ENCODE measurements at regions not wholly inside any gene's neighbourhood (a gene's known extent, or its start where the extent isn't known, plus 50 kb on each side); places are given as distances from the start of the nearest gene placed in this dataset.

DNA sequence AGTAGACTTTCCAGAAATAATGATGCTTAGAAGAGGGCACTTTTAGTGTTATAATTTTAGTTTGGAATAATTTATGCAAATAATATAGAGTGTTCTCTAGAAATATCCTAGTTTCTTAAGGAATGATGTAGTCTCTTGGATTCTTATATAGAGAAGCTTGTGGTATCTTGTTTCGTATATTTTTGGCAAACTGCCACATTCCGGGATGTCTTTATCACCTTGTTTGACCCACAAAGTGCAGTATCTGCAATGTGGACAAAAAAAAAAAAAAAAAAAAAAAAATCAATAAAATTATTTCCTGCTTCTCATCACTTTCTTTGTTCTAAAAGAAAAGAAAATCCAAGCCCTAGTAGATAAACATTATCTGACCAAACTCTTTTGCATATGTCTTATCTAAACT, 1577.7 kb upstream of the TENM3 start:
- Mint-ChIP-seq H3K4me1 (ENCODE audit: low read depth) (no peaks in the 10 kb centered on the region), H3K36me3 (ENCODE audit: low read depth) (no peaks in the 10 kb centered on the region), H3K4me3 (ENCODE audit: low read depth) (no peak overlapping the region), H3K27ac (no peak overlapping the region), H3K9me3 (no peaks in the 10 kb centered on the region), H3K27me3 (ENCODE audit: low read depth) (no peaks in the 10 kb centered on the region)
- intact Hi-C loops (cut with micrococcal nuclease): loop anchor here (10.0 kb wide), 1 partner anchor 859 kb away; no protein-coding TSS in a partner anchor
- DNase-seq (ENCODE audit: low spot score): no peak

DNA sequence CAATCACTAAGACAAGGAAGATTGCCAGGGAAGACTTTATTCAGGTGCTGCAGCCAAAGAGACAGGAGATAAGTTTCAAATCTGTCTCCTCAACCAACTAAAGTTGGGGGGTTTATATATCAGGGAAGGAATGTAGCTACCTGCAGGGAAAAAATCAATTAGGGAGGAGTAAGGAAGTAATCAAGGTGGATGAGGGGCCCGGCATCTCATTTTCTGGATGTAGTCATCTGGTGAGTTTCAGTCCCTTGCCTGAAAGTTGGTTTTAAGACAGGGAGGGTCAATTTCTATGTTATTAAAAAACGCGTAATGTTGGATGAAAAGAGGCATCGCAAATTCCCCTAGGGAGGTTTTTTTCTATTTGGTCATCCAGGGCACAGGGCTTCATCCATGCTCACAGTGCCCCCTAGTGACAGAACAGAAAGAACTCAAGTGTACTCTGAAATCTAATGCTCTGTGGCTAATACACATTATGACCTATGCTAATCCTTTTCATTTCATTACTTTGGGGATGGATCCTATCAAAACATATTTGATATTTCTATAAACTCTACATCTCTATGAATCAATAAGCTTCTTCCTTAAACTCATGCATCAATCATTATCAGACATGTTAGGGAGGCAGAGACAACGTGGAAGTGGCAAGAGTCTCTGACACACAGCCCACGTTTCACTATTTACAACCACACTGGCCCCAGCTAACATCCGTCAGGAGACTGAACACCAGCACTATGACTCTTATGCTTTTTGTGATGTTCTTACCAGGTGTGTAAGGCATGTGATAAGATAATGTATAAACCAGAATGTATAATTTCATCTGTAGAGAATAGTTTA, 1577.0 kb upstream of the TENM3 start:
- intact Hi-C loops (cut with micrococcal nuclease): loop anchor here (10.0 kb wide), 1 partner anchor 859 kb away; no protein-coding TSS in a partner anchor
- Mint-ChIP-seq H3K4me1 (ENCODE audit: low read depth) (no peaks in the 10 kb centered on the region), H3K36me3 (ENCODE audit: low read depth) (no peaks in the 10 kb centered on the region), H3K27ac (no peak overlapping the region), H3K27me3 (ENCODE audit: low read depth) (no peaks in the 10 kb centered on the region), H3K9me3 (no peaks in the 10 kb centered on the region), H3K4me3 (ENCODE audit: low read depth) (no peak overlapping the region)
- DNase-seq (ENCODE audit: low spot score): no peak

DNA sequence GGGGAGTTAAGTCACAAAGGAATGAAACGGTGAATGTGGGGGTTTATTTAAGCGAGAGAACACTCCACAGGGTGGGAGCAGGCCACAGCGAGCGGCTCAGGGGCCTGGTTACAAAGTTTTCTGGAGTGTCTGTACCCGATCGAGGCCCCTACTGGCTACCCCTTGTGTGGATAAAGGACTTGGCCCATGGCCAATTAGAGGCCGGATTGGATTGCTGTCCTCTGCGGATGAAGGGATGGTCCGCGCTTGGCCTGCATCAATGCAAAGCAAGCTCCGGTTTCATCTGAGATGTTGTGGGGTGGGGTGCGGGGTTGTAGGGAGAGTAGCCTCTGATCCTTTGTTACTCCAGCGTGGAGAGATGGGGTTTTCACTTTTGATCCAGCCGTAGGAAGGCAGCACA, 1574.5 kb upstream of the TENM3 start:
- Mint-ChIP-seq H3K27ac (no peak overlapping the region), H3K9me3 (no peaks in the 10 kb centered on the region), H3K27me3 (ENCODE audit: low read depth) (no peaks in the 10 kb centered on the region), H3K36me3 (ENCODE audit: low read depth) (no peaks in the 10 kb centered on the region), H3K4me1 (ENCODE audit: low read depth) (no peaks in the 10 kb centered on the region), H3K4me3 (ENCODE audit: low read depth) (no peak overlapping the region)
- no peak for DNase-seq (ENCODE audit: low spot score)
- intact Hi-C loops (cut with micrococcal nuclease): loop anchor here (10.0 kb wide), 1 partner anchor 856 kb away; no protein-coding TSS in a partner anchor

- Mint-ChIP-seq H3K4me1 (ENCODE audit: low read depth) (no peaks in the 10 kb centered on the region), H3K9me3 (no peaks in the 10 kb centered on the region), H3K36me3 (ENCODE audit: low read depth) (no peaks in the 10 kb centered on the region), H3K27ac (no peak overlapping the region), H3K4me3 (ENCODE audit: low read depth) (no peak overlapping the region), H3K27me3 (ENCODE audit: low read depth) (no peaks in the 10 kb centered on the region)
- no peak for DNase-seq (ENCODE audit: low spot score)
- intact Hi-C loops (cut with micrococcal nuclease): loop anchor here (10.0 kb wide), 1 partner anchor 855 kb away; no protein-coding TSS in a partner anchor
Measured at GRCh38 chr4:180669680-180670079, 1573.5 kb upstream of the TENM3 start.

GRCh38 chr4:180674619-180675358, 1568.4 kb upstream of the TENM3 start:
- Mint-ChIP-seq H3K36me3 (ENCODE audit: low read depth) (no peaks in the 10 kb centered on the region), H3K27ac (no peak overlapping the region), H3K9me3 (no peaks in the 10 kb centered on the region), H3K4me1 (ENCODE audit: low read depth) (no peaks in the 10 kb centered on the region), H3K4me3 (ENCODE audit: low read depth) (no peak overlapping the region), H3K27me3 (ENCODE audit: low read depth) (no peaks in the 10 kb centered on the region)
- DNase-seq (ENCODE audit: low spot score): no peak
- intact Hi-C loops (cut with micrococcal nuclease): no loop called here

GRCh38 chr4:180675359-180675650, 1567.9 kb upstream of the TENM3 start:
- no peak overlapping the region for H3K4me3 Mint-ChIP-seq (ENCODE audit: low read depth)
- no peak overlapping the region for H3K27ac Mint-ChIP-seq
- H3K27me3 Mint-ChIP-seq (ENCODE audit: low read depth): no peaks in the 10 kb centered on the region
- DNase-seq (ENCODE audit: low spot score): no peak
- H3K36me3 Mint-ChIP-seq (ENCODE audit: low read depth): no peaks in the 10 kb centered on the region
- no peaks in the 10 kb centered on the region for H3K9me3 Mint-ChIP-seq
- no peaks in the 10 kb centered on the region for H3K4me1 Mint-ChIP-seq (ENCODE audit: low read depth)
- intact Hi-C loops (cut with micrococcal nuclease): no loop called here

DNA sequence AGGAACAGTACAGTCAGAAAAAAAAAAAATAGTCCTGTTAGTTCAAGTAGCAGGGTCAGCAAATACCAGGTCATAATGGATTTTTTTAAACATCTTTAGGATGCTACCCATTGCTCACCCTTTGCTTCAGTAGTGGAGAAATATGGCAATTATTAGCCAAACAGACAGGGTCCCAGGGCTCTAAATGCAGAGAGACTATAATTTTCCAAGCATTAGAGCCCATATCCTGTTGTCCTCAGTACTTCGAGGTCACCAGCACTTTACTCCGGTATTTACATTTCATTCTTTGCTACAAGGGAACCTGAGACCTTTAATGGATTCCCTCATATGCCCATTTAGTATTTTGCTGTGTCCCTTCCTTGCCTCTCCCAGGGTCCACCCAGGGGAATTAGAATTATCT, 1562.9 kb upstream of the TENM3 start:
- Mint-ChIP-seq H3K4me1 (ENCODE audit: low read depth) (no peaks in the 10 kb centered on the region), H3K36me3 (ENCODE audit: low read depth) (no peaks in the 10 kb centered on the region), H3K4me3 (ENCODE audit: low read depth) (no peak overlapping the region), H3K27ac (no peak overlapping the region), H3K27me3 (ENCODE audit: low read depth) (no peaks in the 10 kb centered on the region), H3K9me3 (no peaks in the 10 kb centered on the region)
- DNase-seq (ENCODE audit: low spot score): no peak
- intact Hi-C loops (cut with micrococcal nuclease): no loop called here

GRCh38 chr4:180682776-180683175, 1560.4 kb upstream of the TENM3 start:
- H3K4me3 Mint-ChIP-seq (ENCODE audit: low read depth): no peak overlapping the region
- intact Hi-C loops (cut with micrococcal nuclease): no loop called here
- no peaks in the 10 kb centered on the region for H3K9me3 Mint-ChIP-seq

DNA sequence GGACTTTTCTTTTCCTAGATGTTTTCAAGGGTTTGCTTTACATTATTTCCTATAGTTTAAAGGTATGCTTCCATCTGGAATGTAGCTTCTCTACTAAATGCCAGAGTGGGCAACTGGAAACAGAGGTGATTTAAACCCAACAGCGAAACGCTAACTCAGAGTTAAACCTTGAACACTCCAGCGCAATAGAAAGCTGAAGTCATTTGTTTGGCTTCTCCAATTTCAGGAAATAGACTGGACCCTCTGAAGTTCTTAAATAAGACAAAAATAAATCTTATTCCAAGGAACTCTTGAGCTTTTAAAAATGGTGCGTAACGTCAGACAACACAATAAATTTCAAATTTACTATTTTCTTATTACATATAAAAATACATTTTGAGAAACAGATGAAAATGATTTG, 1560.0 kb upstream of the TENM3 start:
- Mint-ChIP-seq H3K27me3 (ENCODE audit: low read depth) (no peaks in the 10 kb centered on the region), H3K9me3 (no peaks in the 10 kb centered on the region), H3K27ac (no peak overlapping the region), H3K4me3 (ENCODE audit: low read depth) (no peak overlapping the region), H3K4me1 (ENCODE audit: low read depth) (no peaks in the 10 kb centered on the region), H3K36me3 (ENCODE audit: low read depth) (no peaks in the 10 kb centered on the region)
- no peak for DNase-seq (ENCODE audit: low spot score)
- intact Hi-C loops (cut with micrococcal nuclease): no loop called here

More at GRCh38 chr4:180682776-180683175, 1560.4 kb upstream of the TENM3 start:
- Mint-ChIP-seq H3K36me3 (ENCODE audit: low read depth) (no peaks in the 10 kb centered on the region), H3K4me1 (ENCODE audit: low read depth) (no peaks in the 10 kb centered on the region), H3K27me3 (ENCODE audit: low read depth) (no peaks in the 10 kb centered on the region), H3K27ac (no peak overlapping the region)
- no peak for DNase-seq (ENCODE audit: low spot score)

GRCh38 chr4:180688480-180688879, 1554.7 kb upstream of the TENM3 start:
- intact Hi-C loops (cut with micrococcal nuclease): no loop called here
- no peak for DNase-seq (ENCODE audit: low spot score)
- H3K4me1 Mint-ChIP-seq (ENCODE audit: low read depth): no peaks in the 10 kb centered on the region
- H3K36me3 Mint-ChIP-seq (ENCODE audit: low read depth): no peaks in the 10 kb centered on the region
- no peak overlapping the region for H3K4me3 Mint-ChIP-seq (ENCODE audit: low read depth)
- no peaks in the 10 kb centered on the region for H3K27me3 Mint-ChIP-seq (ENCODE audit: low read depth)
- H3K27ac Mint-ChIP-seq: no peak overlapping the region
- no peaks in the 10 kb centered on the region for H3K9me3 Mint-ChIP-seq

- Mint-ChIP-seq H3K4me1 (ENCODE audit: low read depth) (no peaks in the 10 kb centered on the region), H3K27ac (no peak overlapping the region), H3K9me3 (peaks cover 10% of the 10 kb centered on the region), H3K4me3 (ENCODE audit: low read depth) (no peak overlapping the region), H3K36me3 (ENCODE audit: low read depth) (no peaks in the 10 kb centered on the region), H3K27me3 (ENCODE audit: low read depth) (no peaks in the 10 kb centered on the region)
- intact Hi-C loops (cut with micrococcal nuclease): no loop called here
- DNase-seq (ENCODE audit: low spot score): no peak
Measured at GRCh38 chr4:180694875-180695274, 1548.3 kb upstream of the TENM3 start.

GRCh38 chr4:180695851-180696250, 1547.4 kb upstream of the TENM3 start:
- Mint-ChIP-seq H3K4me1 (ENCODE audit: low read depth) (no peaks in the 10 kb centered on the region), H3K36me3 (ENCODE audit: low read depth) (no peaks in the 10 kb centered on the region), H3K27ac (no peak overlapping the region), H3K4me3 (ENCODE audit: low read depth) (no peak overlapping the region), H3K27me3 (ENCODE audit: low read depth) (no peaks in the 10 kb centered on the region), H3K9me3 (peaks cover 10% of the 10 kb centered on the region)
- DNase-seq (ENCODE audit: low spot score): no peak
- intact Hi-C loops (cut with micrococcal nuclease): no loop called here

- no peak for DNase-seq (ENCODE audit: low spot score)
- Mint-ChIP-seq H3K4me1 (ENCODE audit: low read depth) (no peaks in the 10 kb centered on the region), H3K27ac (no peak overlapping the region), H3K36me3 (ENCODE audit: low read depth) (no peaks in the 10 kb centered on the region), H3K4me3 (ENCODE audit: low read depth) (no peak overlapping the region), H3K9me3 (peaks cover 10% of the 10 kb centered on the region), H3K27me3 (ENCODE audit: low read depth) (no peaks in the 10 kb centered on the region)
- intact Hi-C loops (cut with micrococcal nuclease): no loop called here
Measured at GRCh38 chr4:180696460-180697092, 1546.6 kb upstream of the TENM3 start.

All from activated T-helper 2 cell treated with anti-CD3 and anti-CD28 coated beads, Interferon-gamma antibody, Interleukin-2, Interleukin-4, amounts not matched to agents 10 μg/mL and 5 μg/mL and 100 μg/mL, durations not matched to agents 14 hours and 24 hours and 36 hours (primary cell).